ENCODE measurements at regions not wholly inside any gene's neighbourhood (a gene's known extent, or its start where the extent isn't known, plus 50 kb on each side); places are given as distances from the start of the nearest gene placed in this dataset.

- CTCF ChIA-PET: no interaction called here
- Histone ChIP-seq H2AFZ (ENCODE audit: low read depth, low read length) (no peak overlapping the region), H3K4me3 (replicated peaks in 1 of 3; ENCODE audit: insufficient read depth in 1 of 3, low read depth in 1 of 3, low read length in 3 of 3) (no peak overlapping the region), H3K9ac (replicated peaks; ENCODE audit: extremely low read depth, insufficient read depth, low read length) (no peak overlapping the region), H3K4me1 (ENCODE audit: control insufficient read depth, extremely low read depth, insufficient read depth, low read length) (no peaks in the 10 kb centered on the region), H4K20me1 (replicated peaks; ENCODE audit: control insufficient read depth, extremely low read depth, insufficient read depth, low read length) (no peaks in the 10 kb centered on the region), H3K27ac (ENCODE audit: insufficient read depth, low read depth, low read length) (no peak overlapping the region), H3K36me3 (ENCODE audit: control insufficient read depth in 2 of 2, extremely low read depth in 1 of 2, insufficient read depth in 2 of 2, low read length in 2 of 2) (no peaks in the 10 kb centered on the region), H3K79me2 (ENCODE audit: control insufficient read depth, insufficient read depth, low read length) (no peaks in the 10 kb centered on the region), H3K27me3 (ENCODE audit: control insufficient read depth in 2 of 2, insufficient read depth in 2 of 2, low read length in 2 of 2) (no peaks in the 10 kb centered on the region), H3K9me3 (replicated peaks; ENCODE audit: control insufficient read depth, insufficient read depth, low read length) (no peaks in the 10 kb centered on the region), H3K4me2 (ENCODE audit: insufficient read depth, low read length) (no peak overlapping the region), H3K9me1 (replicated peaks; ENCODE audit: control insufficient read depth, extremely low read depth, insufficient read depth, low read length) (no peaks in the 10 kb centered on the region)
- DNase-seq (ENCODE audit: low read depth, low spot score): no peak
- TF ChIP-seq MYC (IDR thresholded peaks at IDR 0.05; ENCODE audit: low read depth, low read length) (no peak), JUN (IDR thresholded peaks at IDR 0.05; ENCODE audit: borderline replicate concordance, insufficient read depth, insufficient read length, low read depth) (no peak), POLR2AphosphoS5 (IDR thresholded peaks at IDR 0.05; ENCODE audit: insufficient read depth, low read depth, low read length) (no peak), POLR2A (IDR thresholded peaks at IDR 0.05; ENCODE audit: low read depth, low read length) (no peak), FOS (IDR thresholded peaks at IDR 0.05; ENCODE audit: borderline replicate concordance, insufficient read depth, low read length) (no peak), MAX (IDR thresholded peaks at IDR 0.05; ENCODE audit: insufficient read depth, insufficient read length) (no peak), EZH2 (IDR thresholded peaks at IDR 0.05; ENCODE audit: borderline replicate concordance, low read depth, low read length, severe bottlenecking) (no peak), CTCF (IDR thresholded peaks at IDR 0.05; ENCODE audit: extremely low read depth in 1 of 2, insufficient read depth in 1 of 2, low read depth in 1 of 2, low read length in 2 of 2) (no peak), GATA2 (IDR thresholded peaks at IDR 0.05; ENCODE audit: insufficient read depth, insufficient read length, low read depth, low read length) (no peak)
- BruUV-seq (replicated peaks): no TSS peak
- dilution Hi-C loops (cut with MboI; ENCODE audit: extremely low pct_ligation_motif_present, low sequenced_read_pairs) (no loop called here), intact Hi-C loops (cut with micrococcal nuclease) (no loop called here)
- no peak for FAIRE-seq
- POLR2A ChIA-PET: no interaction called here
These were observed 163.7 kb upstream of the PWP1 start for GRCh38 chr12:107521826-107522355.
